ENCODE measurements at regions not wholly inside any gene's neighbourhood (a gene's known extent, or its start where the extent isn't known, plus 50 kb on each side); places are given as distances from the start of the nearest gene placed in this dataset.

GRCh38 chr18:43380104-43380672 is 102.9 kb upstream of the SYT4 start:
- TF ChIP-seq, protein P1, sequence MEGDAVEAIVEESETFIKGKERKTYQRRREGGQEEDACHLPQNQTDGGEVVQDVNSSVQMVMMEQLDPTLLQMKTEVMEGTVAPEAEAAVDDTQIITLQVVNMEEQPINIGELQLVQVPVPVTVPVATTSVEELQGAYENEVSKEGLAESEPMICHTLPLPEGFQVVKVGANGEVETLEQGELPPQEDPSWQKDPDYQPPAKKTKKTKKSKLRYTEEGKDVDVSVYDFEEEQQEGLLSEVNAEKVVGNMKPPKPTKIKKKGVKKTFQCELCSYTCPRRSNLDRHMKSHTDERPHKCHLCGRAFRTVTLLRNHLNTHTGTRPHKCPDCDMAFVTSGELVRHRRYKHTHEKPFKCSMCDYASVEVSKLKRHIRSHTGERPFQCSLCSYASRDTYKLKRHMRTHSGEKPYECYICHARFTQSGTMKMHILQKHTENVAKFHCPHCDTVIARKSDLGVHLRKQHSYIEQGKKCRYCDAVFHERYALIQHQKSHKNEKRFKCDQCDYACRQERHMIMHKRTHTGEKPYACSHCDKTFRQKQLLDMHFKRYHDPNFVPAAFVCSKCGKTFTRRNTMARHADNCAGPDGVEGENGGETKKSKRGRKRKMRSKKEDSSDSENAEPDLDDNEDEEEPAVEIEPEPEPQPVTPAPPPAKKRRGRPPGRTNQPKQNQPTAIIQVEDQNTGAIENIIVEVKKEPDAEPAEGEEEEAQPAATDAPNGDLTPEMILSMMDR (IDR thresholded peaks at IDR 0.05; ENCODE audit: low read depth, low read length) = no peak
- TF ChIP-seq, protein P2, sequence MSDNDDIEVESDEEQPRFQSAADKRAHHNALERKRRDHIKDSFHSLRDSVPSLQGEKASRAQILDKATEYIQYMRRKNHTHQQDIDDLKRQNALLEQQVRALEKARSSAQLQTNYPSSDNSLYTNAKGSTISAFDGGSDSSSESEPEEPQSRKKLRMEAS (IDR thresholded peaks at IDR 0.05; ENCODE audit: low read depth, low read length) = no peak
- no peak for TF ChIP-seq POLR2A (IDR thresholded peaks at IDR 0.05; ENCODE audit: extremely low read depth, insufficient read length)
- TF ChIP-seq MYC (IDR thresholded peaks at IDR 0.05; ENCODE audit: low read depth, low read length) = no peak
- no peak overlapping the region for H3K4me3 ChIP-seq (ENCODE audit: low read depth, low read length)
- no peak for DNase-seq (ENCODE audit: low read depth)

DNA sequence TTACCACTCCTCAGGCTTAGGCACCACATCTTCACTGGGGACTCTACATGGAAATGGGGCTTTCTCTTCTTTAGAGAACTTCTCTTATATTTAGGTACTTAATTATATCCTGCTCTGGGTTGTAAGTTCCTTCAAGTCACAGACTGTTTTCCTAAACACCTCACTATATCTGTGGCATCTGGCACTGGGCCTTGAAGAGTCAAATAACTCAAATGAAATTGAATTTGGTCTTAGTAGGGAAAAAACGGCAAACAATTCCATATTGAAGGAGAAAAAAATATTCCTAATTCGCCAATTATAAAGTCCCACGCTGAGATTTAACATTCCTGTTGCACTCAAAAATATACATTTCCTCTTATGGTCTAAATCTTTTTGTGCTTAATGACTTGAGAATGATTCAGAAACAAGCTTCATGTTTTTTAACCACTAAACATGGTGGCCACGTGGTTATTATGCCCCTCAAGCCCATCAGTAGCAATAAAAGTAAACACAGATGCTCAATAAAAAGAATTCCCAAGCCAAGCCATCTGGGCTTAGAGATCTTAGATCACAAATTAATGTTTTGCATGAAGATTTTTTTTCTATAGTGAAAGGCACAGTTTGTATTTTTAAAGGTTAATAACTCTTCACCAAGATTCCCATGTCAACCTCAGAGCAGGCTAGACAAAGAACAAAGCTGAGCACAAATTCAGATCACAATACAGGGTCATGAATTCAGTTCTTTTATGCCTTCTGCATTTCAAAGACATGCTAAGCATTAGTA is 105.5 kb upstream of the SYT4 start:
- DNase-seq (ENCODE audit: low read depth) = no peak
- no peak overlapping the region for H3K4me3 ChIP-seq (ENCODE audit: low read depth, low read length)
- TF ChIP-seq POLR2A (IDR thresholded peaks at IDR 0.05; ENCODE audit: extremely low read depth, insufficient read length) (no peak), MYC (IDR thresholded peaks at IDR 0.05; ENCODE audit: low read depth, low read length) (no peak)
- TF ChIP-seq, protein P1 (IDR thresholded peaks at IDR 0.05; ENCODE audit: low read depth, low read length) = no peak
- TF ChIP-seq, protein P2 (IDR thresholded peaks at IDR 0.05; ENCODE audit: low read depth, low read length) = no peak

- H3K4me3 ChIP-seq (ENCODE audit: low read depth, low read length) = no peak overlapping the region
- no peak for TF ChIP-seq MYC (IDR thresholded peaks at IDR 0.05; ENCODE audit: low read depth, low read length)
- no peak for TF ChIP-seq POLR2A (IDR thresholded peaks at IDR 0.05; ENCODE audit: extremely low read depth, insufficient read length)
- TF ChIP-seq, protein P2 (IDR thresholded peaks at IDR 0.05; ENCODE audit: low read depth, low read length) = no peak
- no peak for DNase-seq (ENCODE audit: low read depth)
Measured at GRCh38 chr18:43389163-43389562, 111.9 kb upstream of the SYT4 start.

- TF ChIP-seq POLR2A (IDR thresholded peaks at IDR 0.05; ENCODE audit: extremely low read depth, insufficient read length) (no peak), MYC (IDR thresholded peaks at IDR 0.05; ENCODE audit: low read depth, low read length) (no peak)
- TF ChIP-seq, protein P1 (IDR thresholded peaks at IDR 0.05; ENCODE audit: low read depth, low read length) = no peak
- TF ChIP-seq, protein P2 (IDR thresholded peaks at IDR 0.05; ENCODE audit: low read depth, low read length) = no peak
- no peak overlapping the region for H3K4me3 ChIP-seq (ENCODE audit: low read depth, low read length)
- no peak for DNase-seq (ENCODE audit: low read depth)
Measured at GRCh38 chr18:43392168-43392567, 114.9 kb upstream of the SYT4 start.

DNA sequence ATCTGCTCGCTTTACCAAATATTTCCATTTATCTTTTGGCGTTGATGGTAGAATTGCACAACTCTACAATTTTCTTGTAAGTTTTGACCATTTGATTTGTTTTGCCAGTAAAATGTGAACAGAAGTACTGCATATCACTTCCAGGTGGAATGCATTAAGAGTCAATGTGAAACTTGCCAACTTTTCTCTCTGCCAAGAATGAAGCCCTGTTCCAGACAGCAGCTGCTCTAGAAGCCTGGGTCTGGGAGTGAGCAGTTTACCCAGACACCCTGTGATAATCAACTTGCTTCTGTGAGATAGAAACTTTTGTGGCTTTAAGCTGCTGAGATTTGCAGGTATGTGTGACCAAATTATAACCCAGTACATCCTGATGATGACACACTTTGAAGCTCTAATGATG is 115.9 kb upstream of the SYT4 start:
- no peak for DNase-seq (ENCODE audit: low read depth)
- no peak overlapping the region for H3K4me3 ChIP-seq (ENCODE audit: low read depth, low read length)
- TF ChIP-seq POLR2A (IDR thresholded peaks at IDR 0.05; ENCODE audit: extremely low read depth, insufficient read length) = no peak
- TF ChIP-seq, protein P1 (IDR thresholded peaks at IDR 0.05; ENCODE audit: low read depth, low read length) = no peak
- TF ChIP-seq, protein P2 (IDR thresholded peaks at IDR 0.05; ENCODE audit: low read depth, low read length) = no peak

DNA sequence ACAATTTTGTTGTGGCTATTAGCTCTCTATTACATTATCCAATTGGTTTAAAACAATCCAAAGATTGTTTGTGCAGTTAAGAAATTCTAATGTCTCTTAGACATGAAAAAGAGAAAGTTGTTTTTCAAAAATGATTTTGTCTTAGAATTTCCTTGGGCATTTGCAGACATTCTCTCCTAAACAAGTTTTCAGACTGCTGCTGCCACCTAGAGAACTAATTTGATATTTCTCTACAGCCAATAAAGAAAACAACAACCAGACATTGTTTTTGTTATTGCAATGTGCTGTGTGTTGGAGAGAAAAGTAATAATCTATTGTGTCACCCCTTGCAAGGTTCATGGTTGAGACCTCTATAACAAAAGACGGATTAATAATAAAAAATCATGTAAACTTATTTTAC is 119.0 kb upstream of the SYT4 start:
- DNase-seq (ENCODE audit: low read depth) = peak; percentile 12
- H3K4me3 ChIP-seq (ENCODE audit: low read depth, low read length) = no peak overlapping the region
- TF ChIP-seq, protein P2 (IDR thresholded peaks at IDR 0.05; ENCODE audit: low read depth, low read length) = no peak
- TF ChIP-seq, protein P1 (IDR thresholded peaks at IDR 0.05; ENCODE audit: low read depth, low read length) = peak; percentile 14
